ENCODE measurements at regions not wholly inside any gene's neighbourhood (a gene's known extent, or its start where the extent isn't known, plus 50 kb on each side); places are given as distances from the start of the nearest gene placed in this dataset.
A peak's percentile ranks its signal among the peaks of the same experiment; 100 is the strongest.

- H3K4me3 ChIP-seq, result no peak overlapping the region
- ChIA-PET POLR2A (interaction anchor here (1.0 kb wide), 1 partner anchor 87 kb away, joined by 7 read pairs; no protein-coding TSS in a partner anchor), RAD21 (ENCODE audit: unreplicated experiment) (interaction anchor here (0.6 to 4.4 kb wide), 25 partner anchors 10 to 1735 kb away, joined by 3 to 186 read pairs (median 4); partner anchors contain the start of gene FDX1), CTCF (interaction anchor here (0.7 to 8.2 kb wide), 24 partner anchors 11 to 582 kb away, joined by 3 to 251 read pairs (median 4); no protein-coding TSS in a partner anchor), SMC1A (ENCODE audit: uncharacterized antibody, unreplicated experiment) (interaction anchor here (0.6 to 4.8 kb wide), 22 partner anchors 11 to 582 kb away, joined by 3 to 165 read pairs (median 4); no protein-coding TSS in a partner anchor)
- no peak overlapping the region for H2AFZ ChIP-seq (ENCODE audit: control insufficient read depth, low read depth, low read length)
- H3K4me1 ChIP-seq (ENCODE audit: control insufficient read depth, insufficient read depth, low read length), result no peaks in the 10 kb centered on the region
- no peak overlapping the region for H3K27ac ChIP-seq (ENCODE audit: control insufficient read depth, insufficient read depth)
- peak; percentile 89 for ATAC-seq
- H3K36me3 ChIP-seq (ENCODE audit: control insufficient read depth in 2 of 2, insufficient read depth in 2 of 2, low read length in 1 of 2), result no peaks in the 10 kb centered on the region
- in situ Hi-C loops (cut with MboI) (no loop called here), intact Hi-C loops (cut with micrococcal nuclease; ENCODE audit: unreplicated experiment) (loop anchor here (1.0 to 10.0 kb wide), 4 partner anchors 86 to 524 kb away; partner anchors contain the start of gene ZC3H12C)
- H3K4me2 ChIP-seq (ENCODE audit: control insufficient read depth, insufficient read depth), result no peak overlapping the region
- H3K27me3 ChIP-seq (replicated peaks in 1 of 2; ENCODE audit: control insufficient read depth in 2 of 2, insufficient read depth in 2 of 2, low read length in 1 of 2), result no peaks in the 10 kb centered on the region
- peak; percentile 56 for DNase-seq (ENCODE audit: low read depth, low spot score)
- no TSS peak for BruUV-seq (replicated peaks)
- no peaks in the 10 kb centered on the region for H4K20me1 ChIP-seq (ENCODE audit: control insufficient read depth, insufficient read depth)
- no peaks in the 10 kb centered on the region for H3K79me2 ChIP-seq (ENCODE audit: control insufficient read depth, insufficient read depth, low read length)
- H3K9ac ChIP-seq (ENCODE audit: control insufficient read depth, insufficient read depth, low read length), result no peak overlapping the region
- peak; percentile 79 for FAIRE-seq
- no peaks in the 10 kb centered on the region for H3K9me3 ChIP-seq (replicated peaks; ENCODE audit: control insufficient read depth, insufficient read depth, low read length)
- 51% methylated on average over 5 of the region's 5 CpGs for WGBS (ENCODE audit: insufficient coverage, insufficient replicate concordance, low lambda C conversion rate, missing lambda C conversion rate)
- TF ChIP-seq RAD21 (IDR thresholded peaks at IDR 0.05; ENCODE audit: insufficient read depth, low read depth, low read length) (peak; percentile 99), JUNB (IDR thresholded peaks at IDR 0.05) (peak; percentile 31; the same call in 1 of the 2 replicates), YBX1 (IDR thresholded peaks at IDR 0.05) (no peak), NFYA (IDR thresholded peaks at IDR 0.05; ENCODE audit: borderline replicate concordance, low read depth, low read length) (no peak), RAD51 (IDR thresholded peaks at IDR 0.05) (no peak), GATAD2B (conservative IDR thresholded peaks at IDR 0.05; ENCODE audit: low read depth) (no peak), ZNF217 (IDR thresholded peaks at IDR 0.05) (no peak), TCF12 (IDR thresholded peaks at IDR 0.05; ENCODE audit: low read depth, low read length) (no peak), MLLT1 (IDR thresholded peaks at IDR 0.05) (no peak), CUX1 (IDR thresholded peaks at IDR 0.05; ENCODE audit: insufficient replicate concordance, low read depth, low read length) (no peak), ESRRA (IDR thresholded peaks at IDR 0.05; ENCODE audit: low read length) (no peak), MTA2 (IDR thresholded peaks at IDR 0.05; ENCODE audit: low read depth) (no peak), IRF4 (IDR thresholded peaks at IDR 0.05; ENCODE audit: low read depth, low read length) (no peak), RUNX3 (IDR thresholded peaks at IDR 0.05; ENCODE audit: low read length) (peak; percentile 19; the same call in 1 of the 2 replicates), FOXM1 (IDR thresholded peaks at IDR 0.05; ENCODE audit: low read depth, low read length) (peak; percentile 42; the same call in 1 of the 2 replicates), MTA3 (IDR thresholded peaks at IDR 0.05; ENCODE audit: borderline replicate concordance, low read length) (no peak), TBL1XR1 (IDR thresholded peaks at IDR 0.05; ENCODE audit: low read depth, low read length) (no peak), ZNF24 (IDR thresholded peaks at IDR 0.05) (peak; percentile 13; the same call in 1 of the 2 replicates), KAT2A (conservative IDR thresholded peaks at IDR 0.05; ENCODE audit: control insufficient read depth, low read depth, low read length) (no peak)
Observed at GRCh38 chr11:109853156-109853776, 239.9 kb upstream of the ZC3H12C start.
